ENCODE measurements at regions not wholly inside any gene's neighbourhood (a gene's known extent, or its start where the extent isn't known, plus 50 kb on each side); places are given as distances from the start of the nearest gene placed in this dataset.

DNA sequence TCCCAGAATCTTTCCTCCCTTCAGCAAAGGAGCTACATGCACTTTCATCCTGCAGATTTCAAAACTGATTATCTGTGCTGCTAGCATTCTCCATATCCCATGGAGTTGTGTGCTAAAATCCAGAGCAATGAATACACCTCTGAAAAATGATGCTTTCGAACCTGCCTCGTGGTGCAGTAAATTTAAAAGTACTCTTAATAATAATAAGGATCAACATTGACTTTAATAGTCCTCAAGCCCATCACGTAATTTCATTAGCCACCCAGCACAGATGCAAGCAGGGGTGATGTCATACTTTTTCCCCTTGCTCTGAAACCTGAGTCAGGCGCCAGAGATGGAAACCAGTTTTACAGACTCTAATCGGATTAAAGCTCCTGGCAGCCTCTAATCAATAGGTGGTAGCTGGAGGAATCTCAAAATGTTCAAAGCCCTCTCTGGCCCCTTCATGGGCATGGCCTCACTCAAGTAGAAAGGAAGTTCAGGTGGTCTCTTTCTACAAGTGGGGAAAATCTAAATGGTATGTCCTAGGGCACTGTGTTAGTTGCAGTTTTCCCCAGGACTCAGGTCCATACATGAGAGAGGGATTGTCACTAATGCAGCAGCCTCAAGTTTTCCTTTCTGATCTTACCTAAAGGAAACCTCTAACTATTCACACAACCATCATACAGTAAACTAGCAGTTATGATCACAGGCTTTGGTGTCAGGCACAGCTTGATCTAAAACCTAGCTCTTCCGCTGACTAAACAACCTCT, 221.6 kb upstream of the SLC30A5 start:
- TF ChIP-seq POLR2A (IDR thresholded peaks at IDR 0.05) (no peak), POLR2AphosphoS5 (IDR thresholded peaks at IDR 0.05) (no peak)
- TF ChIP-seq, protein P1, sequence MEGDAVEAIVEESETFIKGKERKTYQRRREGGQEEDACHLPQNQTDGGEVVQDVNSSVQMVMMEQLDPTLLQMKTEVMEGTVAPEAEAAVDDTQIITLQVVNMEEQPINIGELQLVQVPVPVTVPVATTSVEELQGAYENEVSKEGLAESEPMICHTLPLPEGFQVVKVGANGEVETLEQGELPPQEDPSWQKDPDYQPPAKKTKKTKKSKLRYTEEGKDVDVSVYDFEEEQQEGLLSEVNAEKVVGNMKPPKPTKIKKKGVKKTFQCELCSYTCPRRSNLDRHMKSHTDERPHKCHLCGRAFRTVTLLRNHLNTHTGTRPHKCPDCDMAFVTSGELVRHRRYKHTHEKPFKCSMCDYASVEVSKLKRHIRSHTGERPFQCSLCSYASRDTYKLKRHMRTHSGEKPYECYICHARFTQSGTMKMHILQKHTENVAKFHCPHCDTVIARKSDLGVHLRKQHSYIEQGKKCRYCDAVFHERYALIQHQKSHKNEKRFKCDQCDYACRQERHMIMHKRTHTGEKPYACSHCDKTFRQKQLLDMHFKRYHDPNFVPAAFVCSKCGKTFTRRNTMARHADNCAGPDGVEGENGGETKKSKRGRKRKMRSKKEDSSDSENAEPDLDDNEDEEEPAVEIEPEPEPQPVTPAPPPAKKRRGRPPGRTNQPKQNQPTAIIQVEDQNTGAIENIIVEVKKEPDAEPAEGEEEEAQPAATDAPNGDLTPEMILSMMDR (IDR thresholded peaks at IDR 0.05 in 8 of 11, conservative IDR thresholded peaks at IDR 0.05 in 3 of 11) = no peak
